HFF-Myc (cell line): ENCODE measurements at regions not wholly inside any gene's neighbourhood (a gene's known extent, or its start where the extent isn't known, plus 50 kb on each side); places are given as distances from the start of the nearest gene placed in this dataset.
"Not testable (repeated sequence)": the region's sequence is repeated elsewhere in the genome, so short reads cannot be mapped to it uniquely, and the experiment has no call there.

ENCODE experiments used
- DNase-seq: peaks from one replicate; pipeline ENCODE4 v3.0.0-alpha.2; 2011; ENCODE audit warnings: low read depth; ENCODE audit errors: extremely low read depth
- H3K4me3 ChIP-seq: replicated peaks from 2 replicates; pipeline ENCODE4 v1.5.1; 2011; ENCODE audit warnings: low read depth, mild to moderate bottlenecking, control low read depth, low read length
- TF ChIP-seq, protein P1 (sequence below): IDR thresholded peaks from 2 replicates; pipeline ENCODE4 v1.5.1; 2012; ENCODE audit warnings: mild to moderate bottlenecking, low read depth, low read length, control low read depth; ENCODE audit errors: missing control alignments

DNA sequence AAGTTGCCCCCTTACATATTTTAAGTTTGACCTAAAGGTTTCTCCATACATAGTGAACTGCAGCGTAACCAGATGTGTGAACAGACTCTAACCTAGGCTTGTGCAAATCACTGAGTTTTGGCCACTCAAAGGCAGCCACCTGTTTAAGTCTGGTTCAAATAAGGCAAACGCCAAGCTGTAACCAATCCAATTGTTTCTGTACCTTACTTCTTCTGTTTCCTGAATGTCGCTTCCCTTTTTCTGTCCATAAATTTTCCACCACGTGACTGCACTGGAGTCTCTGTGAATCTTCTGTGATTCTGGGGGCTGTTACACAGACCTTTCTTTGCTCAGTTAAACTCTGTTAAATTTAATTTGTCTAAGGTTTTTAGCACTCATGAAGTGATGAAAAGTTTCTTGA, 618.8 kb downstream of the GLUD2 start:
- no peak overlapping the region for H3K4me3 ChIP-seq
- TF ChIP-seq, protein P1, sequence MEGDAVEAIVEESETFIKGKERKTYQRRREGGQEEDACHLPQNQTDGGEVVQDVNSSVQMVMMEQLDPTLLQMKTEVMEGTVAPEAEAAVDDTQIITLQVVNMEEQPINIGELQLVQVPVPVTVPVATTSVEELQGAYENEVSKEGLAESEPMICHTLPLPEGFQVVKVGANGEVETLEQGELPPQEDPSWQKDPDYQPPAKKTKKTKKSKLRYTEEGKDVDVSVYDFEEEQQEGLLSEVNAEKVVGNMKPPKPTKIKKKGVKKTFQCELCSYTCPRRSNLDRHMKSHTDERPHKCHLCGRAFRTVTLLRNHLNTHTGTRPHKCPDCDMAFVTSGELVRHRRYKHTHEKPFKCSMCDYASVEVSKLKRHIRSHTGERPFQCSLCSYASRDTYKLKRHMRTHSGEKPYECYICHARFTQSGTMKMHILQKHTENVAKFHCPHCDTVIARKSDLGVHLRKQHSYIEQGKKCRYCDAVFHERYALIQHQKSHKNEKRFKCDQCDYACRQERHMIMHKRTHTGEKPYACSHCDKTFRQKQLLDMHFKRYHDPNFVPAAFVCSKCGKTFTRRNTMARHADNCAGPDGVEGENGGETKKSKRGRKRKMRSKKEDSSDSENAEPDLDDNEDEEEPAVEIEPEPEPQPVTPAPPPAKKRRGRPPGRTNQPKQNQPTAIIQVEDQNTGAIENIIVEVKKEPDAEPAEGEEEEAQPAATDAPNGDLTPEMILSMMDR = no peak
- DNase-seq = no peak

GRCh38 chrX:121671649-121672048, 624.2 kb downstream of the GLUD2 start:
- no peak for DNase-seq
- TF ChIP-seq, protein P1 = no peak
- no peak overlapping the region for H3K4me3 ChIP-seq

- DNase-seq, H3K4me3 ChIP-seq: not testable (repeated sequence)
Observed at GRCh38 chrX:121709236-121709635, 661.8 kb downstream of the GLUD2 start.

GRCh38 chrX:121733514-121733913, 686.1 kb downstream of the GLUD2 start:
- TF ChIP-seq, protein P1 = no peak
- no peak overlapping the region for H3K4me3 ChIP-seq
- DNase-seq = no peak

- TF ChIP-seq, protein P1 = no peak
- DNase-seq = no peak
Observed at GRCh38 chrX:121746105-121746504, 698.7 kb downstream of the GLUD2 start.

DNA sequence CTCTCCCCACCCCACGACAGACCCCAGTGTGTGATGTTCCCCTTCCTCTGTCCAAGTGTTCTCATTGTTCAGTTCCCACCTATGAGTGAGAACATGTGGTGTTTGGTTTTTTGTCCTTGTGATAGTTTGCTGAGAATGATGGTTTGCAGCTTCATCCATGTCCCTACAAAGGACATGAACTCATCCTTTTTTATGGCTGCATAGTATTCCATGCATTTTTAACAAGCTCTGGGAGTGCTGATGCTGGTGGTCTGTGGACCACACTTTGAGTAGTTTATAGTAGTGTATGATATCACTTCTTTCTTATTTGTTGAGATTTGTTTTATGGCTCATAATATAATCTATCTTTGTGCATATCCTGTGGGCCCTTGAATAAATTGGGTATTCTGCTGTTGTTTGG, 706.2 kb downstream of the GLUD2 start:
- not testable (repeated sequence) for DNase-seq, H3K4me3 ChIP-seq

More at GRCh38 chrX:121746105-121746504, 698.7 kb downstream of the GLUD2 start:
- H3K4me3 ChIP-seq = no peak overlapping the region

- TF ChIP-seq, protein P1 = no peak
- no peak overlapping the region for H3K4me3 ChIP-seq
- DNase-seq = no peak
Observed at GRCh38 chrX:121754301-121754700, 706.9 kb downstream of the GLUD2 start.

DNA sequence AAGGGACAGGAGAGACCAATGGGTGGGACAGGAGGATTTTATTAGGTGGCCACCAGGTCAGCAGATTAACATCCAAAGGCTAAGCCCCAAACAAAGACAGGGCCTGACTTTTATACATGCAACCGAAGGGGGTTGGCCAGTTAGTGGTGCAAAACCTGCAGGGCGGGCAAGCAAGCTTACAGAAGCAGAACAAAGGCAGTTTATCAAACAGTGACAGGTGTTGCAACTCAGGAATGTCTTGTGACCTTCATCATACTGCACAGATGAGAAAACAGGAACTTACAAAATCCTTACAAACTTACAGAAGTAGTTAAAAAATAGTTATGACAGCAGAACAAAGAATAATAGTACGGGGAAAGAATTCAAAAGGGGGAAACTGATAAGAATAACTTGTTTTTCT, 708.1 kb downstream of the GLUD2 start:
- no peak overlapping the region for H3K4me3 ChIP-seq
- TF ChIP-seq, protein P1 = no peak
- no peak for DNase-seq
